ENCODE measurements at regions not wholly inside any gene's neighbourhood (a gene's known extent, or its start where the extent isn't known, plus 50 kb on each side); places are given as distances from the start of the nearest gene placed in this dataset.

- DNase-seq (ENCODE audit: low read depth in 2 of 2), result no peak
These were observed 92.6 kb upstream of the PDGFD start for GRCh38 chr11:104256525-104256924.

GRCh38 chr11:104254347-104254746, 90.4 kb upstream of the PDGFD start:
- peak in 1 of 2 donors; percentile 0 for DNase-seq (ENCODE audit: low read depth in 2 of 2)

- DNase-seq (ENCODE audit: low read depth in 2 of 2), result no peak
These were observed 82.6 kb upstream of the PDGFD start for GRCh38 chr11:104246590-104246989.

GRCh38 chr11:104238916-104239315, 75.0 kb upstream of the PDGFD start:
- DNase-seq (ENCODE audit: low read depth in 2 of 2), result no peak

- no peak for DNase-seq (ENCODE audit: low read depth in 2 of 2)
These were observed 61.1 kb upstream of the PDGFD start for GRCh38 chr11:104225047-104225446.

GRCh38 chr11:104222464-104222863, 58.5 kb upstream of the PDGFD start:
- DNase-seq (ENCODE audit: low read depth in 2 of 2), result no peak

GRCh38 chr11:104221455-104221854, 57.5 kb upstream of the PDGFD start:
- DNase-seq (ENCODE audit: low read depth in 2 of 2), result no peak

- DNase-seq (ENCODE audit: low read depth in 2 of 2), result no peak
These were observed 55.1 kb upstream of the PDGFD start for GRCh38 chr11:104219096-104219495.

GRCh38 chr11:104214517-104214916, 50.6 kb upstream of the PDGFD start:
- DNase-seq (ENCODE audit: low read depth in 2 of 2), result no peak

Data from stimulated activated CD8-positive, alpha-beta memory T cell treated with anti-CD3 and anti-CD28 coated beads, Interleukin-15, amount 100 ng/mL, for 48 hours (primary cell).